ENCODE measurements at regions not wholly inside any gene's neighbourhood (a gene's known extent, or its start where the extent isn't known, plus 50 kb on each side); places are given as distances from the start of the nearest gene placed in this dataset.

GRCh38 chr1:173395762-173396161 is 81.4 kb upstream of the PRDX6 start:
- no peak overlapping the region for H3K27ac Mint-ChIP-seq (ENCODE audit: low read depth)
- no peak overlapping the region for H3K4me3 Mint-ChIP-seq
- H3K9me3 Mint-ChIP-seq, result no peaks in the 10 kb centered on the region
- no peaks in the 10 kb centered on the region for H3K4me1 Mint-ChIP-seq
- ATAC-seq (replicated peaks; ENCODE audit: extremely low read depth, poor library complexity, severe bottlenecking) (no peak), DNase-seq (ENCODE audit: low spot score in 2 of 2) (no peak)
- peaks cover 1% of the 10 kb centered on the region for H3K36me3 Mint-ChIP-seq (ENCODE audit: insufficient read depth)
- no peaks in the 10 kb centered on the region for H3K27me3 Mint-ChIP-seq

GRCh38 chr1:173400387-173400995 is 76.6 kb upstream of the PRDX6 start:
- H3K4me3 Mint-ChIP-seq, result no peak overlapping the region
- H3K9me3 Mint-ChIP-seq, result no peaks in the 10 kb centered on the region

GRCh38 chr1:173403996-173404395 is 73.1 kb upstream of the PRDX6 start:
- ATAC-seq (replicated peaks; ENCODE audit: extremely low read depth, poor library complexity, severe bottlenecking) (no peak), DNase-seq (ENCODE audit: low spot score in 2 of 2) (no peak)

More at GRCh38 chr1:173400387-173400995, 76.6 kb upstream of the PRDX6 start:
- DNase-seq (ENCODE audit: low spot score in 2 of 2) (no peak), ATAC-seq (replicated peaks; ENCODE audit: extremely low read depth, poor library complexity, severe bottlenecking) (no peak)
- Mint-ChIP-seq H3K4me1 (no peaks in the 10 kb centered on the region), H3K36me3 (ENCODE audit: insufficient read depth) (peaks cover 4% of the 10 kb centered on the region), H3K27ac (ENCODE audit: low read depth) (no peak overlapping the region), H3K27me3 (no peaks in the 10 kb centered on the region)

GRCh38 chr1:173405281-173405680 is 71.9 kb upstream of the PRDX6 start:
- Mint-ChIP-seq H3K4me3 (no peak overlapping the region), H3K27ac (ENCODE audit: low read depth) (no peak overlapping the region), H3K27me3 (no peaks in the 10 kb centered on the region), H3K4me1 (peaks cover 21% of the 10 kb centered on the region), H3K36me3 (ENCODE audit: insufficient read depth) (peaks cover 4% of the 10 kb centered on the region), H3K9me3 (no peaks in the 10 kb centered on the region)
- DNase-seq (ENCODE audit: low spot score in 2 of 2) (no peak), ATAC-seq (replicated peaks; ENCODE audit: extremely low read depth, poor library complexity, severe bottlenecking) (no peak)

More at GRCh38 chr1:173403996-173404395, 73.1 kb upstream of the PRDX6 start:
- no peak overlapping the region for H3K27ac Mint-ChIP-seq (ENCODE audit: low read depth)
- no peaks in the 10 kb centered on the region for H3K9me3 Mint-ChIP-seq
- no peaks in the 10 kb centered on the region for H3K27me3 Mint-ChIP-seq
- peaks cover 4% of the 10 kb centered on the region for H3K36me3 Mint-ChIP-seq (ENCODE audit: insufficient read depth)
- H3K4me1 Mint-ChIP-seq, result peaks cover 11% of the 10 kb centered on the region
- H3K4me3 Mint-ChIP-seq, result no peak overlapping the region

GRCh38 chr1:173405834-173406233 is 71.3 kb upstream of the PRDX6 start:
- peaks cover 26% of the 10 kb centered on the region for H3K4me1 Mint-ChIP-seq

GRCh38 chr1:173406783-173407230 is 70.3 kb upstream of the PRDX6 start:
- H3K4me3 Mint-ChIP-seq, result peak overlapping the region; percentile 61
- peaks cover 28% of the 10 kb centered on the region for H3K4me1 Mint-ChIP-seq
- H3K27ac Mint-ChIP-seq (ENCODE audit: low read depth), result peak overlapping the region; percentile 25
- peaks cover 3% of the 10 kb centered on the region for H3K36me3 Mint-ChIP-seq (ENCODE audit: insufficient read depth)
- H3K9me3 Mint-ChIP-seq, result no peaks in the 10 kb centered on the region
- DNase-seq (ENCODE audit: low spot score in 2 of 2) (no peak), ATAC-seq (replicated peaks; ENCODE audit: extremely low read depth, poor library complexity, severe bottlenecking) (no peak)
- H3K27me3 Mint-ChIP-seq, result no peaks in the 10 kb centered on the region

More at GRCh38 chr1:173405834-173406233, 71.3 kb upstream of the PRDX6 start:
- H3K4me3 Mint-ChIP-seq, result no peak overlapping the region
- H3K36me3 Mint-ChIP-seq (ENCODE audit: insufficient read depth), result peaks cover 4% of the 10 kb centered on the region
- no peak overlapping the region for H3K27ac Mint-ChIP-seq (ENCODE audit: low read depth)
- ATAC-seq (replicated peaks; ENCODE audit: extremely low read depth, poor library complexity, severe bottlenecking) (no peak), DNase-seq (ENCODE audit: low spot score in 2 of 2) (no peak)
- H3K27me3 Mint-ChIP-seq, result no peaks in the 10 kb centered on the region
- H3K9me3 Mint-ChIP-seq, result no peaks in the 10 kb centered on the region

GRCh38 chr1:173407846-173408245 is 69.3 kb upstream of the PRDX6 start:
- Mint-ChIP-seq H3K4me3 (no peak overlapping the region), H3K27ac (ENCODE audit: low read depth) (no peak overlapping the region), H3K36me3 (ENCODE audit: insufficient read depth) (no peaks in the 10 kb centered on the region), H3K9me3 (no peaks in the 10 kb centered on the region), H3K4me1 (peaks cover 28% of the 10 kb centered on the region), H3K27me3 (no peaks in the 10 kb centered on the region)
- DNase-seq (ENCODE audit: low spot score in 2 of 2) (no peak), ATAC-seq (replicated peaks; ENCODE audit: extremely low read depth, poor library complexity, severe bottlenecking) (no peak)

- Mint-ChIP-seq H3K9me3 (no peaks in the 10 kb centered on the region), H3K27me3 (no peaks in the 10 kb centered on the region), H3K36me3 (ENCODE audit: insufficient read depth) (no peaks in the 10 kb centered on the region), H3K27ac (ENCODE audit: low read depth) (no peak overlapping the region), H3K4me1 (peaks cover 28% of the 10 kb centered on the region), H3K4me3 (no peak overlapping the region)
- DNase-seq (ENCODE audit: low spot score in 2 of 2) (no peak), ATAC-seq (replicated peaks; ENCODE audit: extremely low read depth, poor library complexity, severe bottlenecking) (no peak)
Observed at GRCh38 chr1:173408886-173409285, 68.2 kb upstream of the PRDX6 start.

- Mint-ChIP-seq H3K4me3 (no peak overlapping the region), H3K27ac (ENCODE audit: low read depth) (peak overlapping the region; percentile 69), H3K4me1 (peaks cover 28% of the 10 kb centered on the region), H3K9me3 (no peaks in the 10 kb centered on the region), H3K36me3 (ENCODE audit: insufficient read depth) (no peaks in the 10 kb centered on the region), H3K27me3 (no peaks in the 10 kb centered on the region)
- no peak for DNase-seq (ENCODE audit: low spot score in 2 of 2)
- ATAC-seq (replicated peaks; ENCODE audit: extremely low read depth, poor library complexity, severe bottlenecking), result peak; percentile 58
Observed at GRCh38 chr1:173409613-173410012, 67.5 kb upstream of the PRDX6 start.

- H3K4me1 Mint-ChIP-seq, result peaks cover 28% of the 10 kb centered on the region
- H3K4me3 Mint-ChIP-seq, result no peak overlapping the region
- no peaks in the 10 kb centered on the region for H3K27me3 Mint-ChIP-seq
- peak in 1 of 2 donors; percentile 19 for DNase-seq (ENCODE audit: low spot score in 2 of 2)
- H3K27ac Mint-ChIP-seq (ENCODE audit: low read depth), result peak overlapping the region; percentile 69
- no peaks in the 10 kb centered on the region for H3K9me3 Mint-ChIP-seq
- no peaks in the 10 kb centered on the region for H3K36me3 Mint-ChIP-seq (ENCODE audit: insufficient read depth)
- peak; percentile 76 for ATAC-seq (replicated peaks; ENCODE audit: extremely low read depth, poor library complexity, severe bottlenecking)
Observed at GRCh38 chr1:173410133-173410793, 66.9 kb upstream of the PRDX6 start.

- H3K4me1 Mint-ChIP-seq, result peaks cover 28% of the 10 kb centered on the region
- H3K9me3 Mint-ChIP-seq, result no peaks in the 10 kb centered on the region
- H3K4me3 Mint-ChIP-seq, result no peak overlapping the region
- H3K27me3 Mint-ChIP-seq, result no peaks in the 10 kb centered on the region
- peak; percentile 34 for ATAC-seq (replicated peaks; ENCODE audit: extremely low read depth, poor library complexity, severe bottlenecking)
- no peaks in the 10 kb centered on the region for H3K36me3 Mint-ChIP-seq (ENCODE audit: insufficient read depth)
- DNase-seq (ENCODE audit: low spot score in 2 of 2), result no peak
- H3K27ac Mint-ChIP-seq (ENCODE audit: low read depth), result peak overlapping the region; percentile 69
Observed at GRCh38 chr1:173410794-173411236, 66.3 kb upstream of the PRDX6 start.

- DNase-seq (ENCODE audit: low spot score in 2 of 2) (no peak), ATAC-seq (replicated peaks; ENCODE audit: extremely low read depth, poor library complexity, severe bottlenecking) (no peak)
- no peak overlapping the region for H3K4me3 Mint-ChIP-seq
- H3K27ac Mint-ChIP-seq (ENCODE audit: low read depth), result peak overlapping the region; percentile 16
- no peaks in the 10 kb centered on the region for H3K27me3 Mint-ChIP-seq
- no peaks in the 10 kb centered on the region for H3K36me3 Mint-ChIP-seq (ENCODE audit: insufficient read depth)
- peaks cover 21% of the 10 kb centered on the region for H3K4me1 Mint-ChIP-seq
- no peaks in the 10 kb centered on the region for H3K9me3 Mint-ChIP-seq
Observed at GRCh38 chr1:173411835-173412742, 65.0 kb upstream of the PRDX6 start.
